Panc1 (cell line): ENCODE measurements at regions not wholly inside any gene's neighbourhood (a gene's known extent, or its start where the extent isn't known, plus 50 kb on each side); places are given as distances from the start of the nearest gene placed in this dataset.

ENCODE experiments used
- ATAC-seq: fragments of 200-7000 bp; cut with Tn5 transposase; 2 replicates; pipeline ENCODE4 v1.9.1; 2020; ENCODE audit warnings: mild to moderate bottlenecking, moderate library complexity
- BruUV-seq: library from RNA; stranded (reverse); fragments of 400-500 nt; replicated peaks from 2 replicates; lab custom pipeline; 2021; lab: Mats Ljungman, UMichigan
- CTCF ChIA-PET: fragments of 300-600 bp; sonication (Branson Sonifier 250); formaldehyde crosslinking; loops from one replicate; lab custom pipeline; 2022; ENCODE audit warnings: antibody characterized with exemption; lab: Charles Lee
- POLR2A ChIA-PET: fragments of 300-600 bp; sonication (Branson Sonifier 250); formaldehyde crosslinking; loops from one replicate; lab custom pipeline; 2022; ENCODE audit warnings: antibody characterized with exemption; lab: Charles Lee
- DNase-seq: peaks from one replicate; pipeline ENCODE4 v3.0.0-alpha.2; 2010; ENCODE audit warnings: low read depth, low spot score
- H3K27ac ChIP-seq: 2 replicates; pipeline ENCODE4 v1.5.1; 2011; ENCODE audit warnings: mild to moderate bottlenecking, low read length, inconsistent platforms
- H3K27me3 ChIP-seq: fragments of 200-500 bp; sonication (Bioruptor generic); 2 replicates; pipeline ENCODE4 v1.6.0; 2014; ENCODE audit warnings: low read length, inconsistent platforms; ENCODE audit not compliant: control insufficient read depth, insufficient read depth
- H3K36me3 ChIP-seq: fragments of 200-500 bp; sonication (Bioruptor generic); 2 replicates; pipeline ENCODE4 v1.5.1; 2014; ENCODE audit warnings: inconsistent platforms, mild to moderate bottlenecking, low read length, moderate library complexity; ENCODE audit not compliant: control insufficient read depth, insufficient read depth
- H3K4me1 ChIP-seq: 2 replicates; pipeline ENCODE4 v1.5.1; 2011; ENCODE audit warnings: inconsistent platforms, mild to moderate bottlenecking, low read length, moderate library complexity; ENCODE audit not compliant: control insufficient read depth, insufficient read depth
- H3K4me3 ChIP-seq, 2 experiments: 2 replicates each; pipeline ENCODE4 v1.5.1; 2011 to 2012; ENCODE audit warnings: low read depth in 2 of 2, low read length in 2 of 2, mild to moderate bottlenecking in 2 of 2, inconsistent platforms in 1 of 2, moderate library complexity in 1 of 2
- H3K9me3 ChIP-seq: fragments of 200-500 bp; sonication (Bioruptor generic); 2 replicates; pipeline ENCODE4 v1.5.1; 2014; ENCODE audit warnings: low read depth, mild to moderate bottlenecking, inconsistent platforms, low read length, moderate library complexity; ENCODE audit not compliant: control insufficient read depth, insufficient read depth
- CTCF ChIP-seq: fragments of 450-650 bp; IDR thresholded peaks from 2 replicates; pipeline ENCODE4 v1.5.1; 2017; ENCODE audit warnings: mild to moderate bottlenecking
- POLR2AphosphoS5 ChIP-seq: IDR thresholded peaks from 2 replicates; pipeline ENCODE4 v1.6.1; 2012; ENCODE audit warnings: mild to moderate bottlenecking, low read depth, low read length, moderate library complexity
- REST ChIP-seq, 2 experiments: IDR thresholded peaks; 2 replicates each; pipeline ENCODE4 v1.6.1; 2011 to 2012; ENCODE audit warnings: low read depth in 2 of 2, control low read depth in 1 of 2, low read length in 1 of 2, mild to moderate bottlenecking in 1 of 2, moderate library complexity in 1 of 2; ENCODE audit not compliant: insufficient read depth in 1 of 2
- SIN3A ChIP-seq: IDR thresholded peaks from 2 replicates; pipeline ENCODE4 v1.6.1; 2012; ENCODE audit warnings: low read depth, mild to moderate bottlenecking, low read length, moderate library complexity, borderline replicate concordance; ENCODE audit not compliant: insufficient read depth
- TCF7L2 ChIP-seq: IDR thresholded peaks from 2 replicates; pipeline ENCODE4 v1.6.1; 2011; ENCODE audit warnings: mild to moderate bottlenecking, low read depth, low read length, inconsistent platforms
- in situ Hi-C: cut with HindIII; loops from 2 replicates; pipeline ENCODE4 v1.10.0; 2016; ENCODE audit warnings: low sequenced_read_pairs, low pct_unique_long_range_greater_than_20kb
- intact Hi-C: fragments of 100-400 bp; cut with micrococcal nuclease; formaldehyde crosslinking; loops from one replicate; pipeline ENCODE4 v1.10.0; 2022; ENCODE audit not compliant: unreplicated experiment

GRCh38 chr16:26688105-26688504 lies 378.6 kb upstream of the C16orf82 start:
- no peaks in the 10 kb centered on the region for H3K4me1 ChIP-seq
- DNase-seq (no peak), ATAC-seq (no peak)
- no peaks in the 10 kb centered on the region for H3K36me3 ChIP-seq
- H3K9me3 ChIP-seq: no peaks in the 10 kb centered on the region
- H3K27ac ChIP-seq: no peak overlapping the region
- CTCF ChIA-PET: no interaction called here
- intact Hi-C loops: no loop called here
- H3K27me3 ChIP-seq: peaks cover 3% of the 10 kb centered on the region; the same call in 1 of the 2 replicates
- H3K4me3 ChIP-seq: no peak overlapping the region
- TF ChIP-seq REST (IDR thresholded peaks at IDR 0.05; ENCODE audit: insufficient read depth in 1 of 2, low read depth in 2 of 2, low read length in 1 of 2) (no peak), SIN3A (no peak), CTCF (no peak), POLR2AphosphoS5 (no peak), TCF7L2 (no peak)
- BruUV-seq: no TSS peak
- POLR2A ChIA-PET: no interaction called here
- in situ Hi-C loops: no loop called here

- POLR2A ChIA-PET: no interaction called here
These were observed 378.0 kb upstream of the C16orf82 start for GRCh38 chr16:26688699-26689098.

More at GRCh38 chr16:26688699-26689098, 378.0 kb upstream of the C16orf82 start:
- no peak overlapping the region for H3K4me3 ChIP-seq
- no TSS peak for BruUV-seq
- intact Hi-C loops: no loop called here
- H3K4me1 ChIP-seq: no peaks in the 10 kb centered on the region
- TF ChIP-seq TCF7L2 (no peak), REST (IDR thresholded peaks at IDR 0.05; ENCODE audit: insufficient read depth in 1 of 2, low read depth in 2 of 2, low read length in 1 of 2) (no peak)
- ATAC-seq: no peak
- no peak overlapping the region for H3K27ac ChIP-seq
- no peaks in the 10 kb centered on the region for H3K9me3 ChIP-seq
- H3K27me3 ChIP-seq: peaks cover 3% of the 10 kb centered on the region; the same call in 1 of the 2 replicates
- no peak for DNase-seq
- CTCF ChIA-PET: no interaction called here
- in situ Hi-C loops: no loop called here
- H3K36me3 ChIP-seq: no peaks in the 10 kb centered on the region
